ENCODE measurements at regions not wholly inside any gene's neighbourhood (a gene's known extent, or its start where the extent isn't known, plus 50 kb on each side); places are given as distances from the start of the nearest gene placed in this dataset.

DNA sequence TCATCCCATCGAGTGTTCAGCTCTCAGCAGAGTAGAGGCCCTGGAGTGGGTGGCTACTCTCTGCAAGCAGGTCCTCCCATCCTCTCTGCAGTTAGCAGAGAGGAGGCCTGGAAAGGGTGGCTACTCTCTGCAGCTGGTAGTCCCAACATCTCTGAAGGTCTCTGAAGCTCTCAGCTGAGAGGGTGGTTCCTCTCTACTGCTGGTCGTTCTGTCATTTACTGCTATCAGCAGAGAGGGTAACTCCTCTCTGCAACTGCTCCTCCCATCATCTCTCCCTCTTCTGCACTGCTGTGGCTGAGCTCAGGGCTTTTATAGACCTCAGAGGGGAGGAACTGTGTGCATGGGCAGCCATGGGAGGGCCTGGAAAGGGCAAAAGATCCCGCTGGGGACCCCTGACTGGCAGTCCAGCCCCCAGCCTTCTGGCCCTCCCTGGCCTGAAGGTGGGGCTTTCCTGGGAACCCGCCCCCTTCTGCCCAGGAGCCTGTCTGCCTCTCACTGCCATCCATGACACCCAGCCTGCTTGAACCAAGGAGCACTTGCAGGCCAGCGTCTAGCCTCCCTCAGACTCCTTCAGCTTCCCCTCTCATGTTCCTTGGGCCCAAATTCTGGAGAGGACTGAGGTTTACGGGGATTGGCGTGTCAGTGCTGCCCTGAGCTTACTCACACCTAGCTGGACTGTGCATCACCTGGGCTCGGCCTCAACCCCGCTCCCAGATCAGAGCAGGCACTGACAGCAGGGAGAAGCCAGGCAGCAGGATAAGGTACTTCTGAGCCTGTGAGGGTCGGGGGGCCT lies 898.3 kb upstream of the NEGR1 start:
- TF ChIP-seq, protein P1, sequence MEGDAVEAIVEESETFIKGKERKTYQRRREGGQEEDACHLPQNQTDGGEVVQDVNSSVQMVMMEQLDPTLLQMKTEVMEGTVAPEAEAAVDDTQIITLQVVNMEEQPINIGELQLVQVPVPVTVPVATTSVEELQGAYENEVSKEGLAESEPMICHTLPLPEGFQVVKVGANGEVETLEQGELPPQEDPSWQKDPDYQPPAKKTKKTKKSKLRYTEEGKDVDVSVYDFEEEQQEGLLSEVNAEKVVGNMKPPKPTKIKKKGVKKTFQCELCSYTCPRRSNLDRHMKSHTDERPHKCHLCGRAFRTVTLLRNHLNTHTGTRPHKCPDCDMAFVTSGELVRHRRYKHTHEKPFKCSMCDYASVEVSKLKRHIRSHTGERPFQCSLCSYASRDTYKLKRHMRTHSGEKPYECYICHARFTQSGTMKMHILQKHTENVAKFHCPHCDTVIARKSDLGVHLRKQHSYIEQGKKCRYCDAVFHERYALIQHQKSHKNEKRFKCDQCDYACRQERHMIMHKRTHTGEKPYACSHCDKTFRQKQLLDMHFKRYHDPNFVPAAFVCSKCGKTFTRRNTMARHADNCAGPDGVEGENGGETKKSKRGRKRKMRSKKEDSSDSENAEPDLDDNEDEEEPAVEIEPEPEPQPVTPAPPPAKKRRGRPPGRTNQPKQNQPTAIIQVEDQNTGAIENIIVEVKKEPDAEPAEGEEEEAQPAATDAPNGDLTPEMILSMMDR (IDR thresholded peaks at IDR 0.05; ENCODE audit: low read length) = no peak
- TF ChIP-seq EZH2 (IDR thresholded peaks at IDR 0.05; ENCODE audit: borderline replicate concordance, low read length) = no peak

Data from OCI-LY1 (cell line).